Lower lobe of right lung (tissue), 2 donors: ENCODE measurements at regions not wholly inside any gene's neighbourhood (a gene's known extent, or its start where the extent isn't known, plus 50 kb on each side); places are given as distances from the start of the nearest gene placed in this dataset.

Experiments
- ATAC-seq, 2 donors: fragments of 200-7000 bp; cut with Tn5 transposase; one replicate each; pipeline ENCODE4 v1.9.1; 2020 to 2022; ENCODE audit warnings: mild to moderate bottlenecking in 2 of 2, moderate library complexity in 2 of 2
- DNase-seq: peaks from one replicate; pipeline ENCODE4 v3.0.0-alpha.2; 2020
- H3K27ac ChIP-seq: fragments of 200-600 bp; one replicate; pipeline ENCODE4 v1.8.0; 2022
- H3K27me3 ChIP-seq: fragments of 200-600 bp; one replicate; pipeline ENCODE4 v1.8.0; 2022; ENCODE audit warnings: low read depth
- H3K36me3 ChIP-seq: fragments of 200-600 bp; one replicate; pipeline ENCODE4 v1.8.0; 2022; ENCODE audit warnings: mild to moderate bottlenecking
- H3K4me1 ChIP-seq: fragments of 200-600 bp; one replicate; pipeline ENCODE4 v1.8.0; 2022
- H3K4me3 ChIP-seq: fragments of 200-600 bp; one replicate; pipeline ENCODE4 v1.8.0; 2022; ENCODE audit warnings: mild to moderate bottlenecking
- H3K9me3 ChIP-seq: fragments of 200-600 bp; one replicate; pipeline ENCODE4 v1.8.0; 2022
- intact Hi-C: fragments of 100-400 bp; cut with DNase I; formaldehyde crosslinking; loops from one replicate; pipeline ENCODE4 v1.11.0; 2022
- TF ChIP-seq, protein P1 (sequence below): fragments of 200-600 bp; IDR thresholded peaks from one replicate; pipeline ENCODE4 v1.8.0; 2022; ENCODE audit warnings: antibody characterized with exemption, mild to moderate bottlenecking
- donor health status: DM: no; HTN: yes; CAD: no; lungs with severe emphysema.

DNA sequence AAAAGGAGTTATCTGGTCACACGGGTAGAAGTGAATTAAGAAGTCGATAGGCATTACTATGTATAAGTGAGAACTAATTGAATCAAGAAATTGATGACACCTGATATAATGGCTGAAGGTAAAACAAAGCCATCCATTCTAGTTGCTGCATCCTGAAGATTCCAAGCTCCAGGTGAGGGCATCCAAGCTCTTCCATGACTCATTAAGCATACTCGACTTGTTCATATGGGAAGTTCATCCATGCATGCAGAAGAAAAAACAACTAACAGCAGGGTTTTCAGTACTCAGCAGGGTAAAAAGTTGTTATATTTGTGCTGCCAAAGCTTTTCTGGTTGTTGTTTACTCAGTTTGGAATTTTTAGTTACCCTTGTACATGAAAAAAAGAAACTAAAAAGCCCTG lies 508.0 kb upstream of the CXorf51A start:
- H3K4me1 ChIP-seq = no peaks in the 10 kb centered on the region
- no peak for ATAC-seq
- no peak overlapping the region for H3K4me3 ChIP-seq
- intact Hi-C loops = no loop called here
- H3K9me3 ChIP-seq = no peaks in the 10 kb centered on the region
- no peaks in the 10 kb centered on the region for H3K36me3 ChIP-seq
- TF ChIP-seq, protein P1, sequence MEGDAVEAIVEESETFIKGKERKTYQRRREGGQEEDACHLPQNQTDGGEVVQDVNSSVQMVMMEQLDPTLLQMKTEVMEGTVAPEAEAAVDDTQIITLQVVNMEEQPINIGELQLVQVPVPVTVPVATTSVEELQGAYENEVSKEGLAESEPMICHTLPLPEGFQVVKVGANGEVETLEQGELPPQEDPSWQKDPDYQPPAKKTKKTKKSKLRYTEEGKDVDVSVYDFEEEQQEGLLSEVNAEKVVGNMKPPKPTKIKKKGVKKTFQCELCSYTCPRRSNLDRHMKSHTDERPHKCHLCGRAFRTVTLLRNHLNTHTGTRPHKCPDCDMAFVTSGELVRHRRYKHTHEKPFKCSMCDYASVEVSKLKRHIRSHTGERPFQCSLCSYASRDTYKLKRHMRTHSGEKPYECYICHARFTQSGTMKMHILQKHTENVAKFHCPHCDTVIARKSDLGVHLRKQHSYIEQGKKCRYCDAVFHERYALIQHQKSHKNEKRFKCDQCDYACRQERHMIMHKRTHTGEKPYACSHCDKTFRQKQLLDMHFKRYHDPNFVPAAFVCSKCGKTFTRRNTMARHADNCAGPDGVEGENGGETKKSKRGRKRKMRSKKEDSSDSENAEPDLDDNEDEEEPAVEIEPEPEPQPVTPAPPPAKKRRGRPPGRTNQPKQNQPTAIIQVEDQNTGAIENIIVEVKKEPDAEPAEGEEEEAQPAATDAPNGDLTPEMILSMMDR = no peak
- no peak for DNase-seq
- no peak overlapping the region for H3K27ac ChIP-seq
- no peaks in the 10 kb centered on the region for H3K27me3 ChIP-seq

GRCh38 chrX:147315483-147315882 lies 500.9 kb upstream of the CXorf51A start:
- Histone ChIP-seq H3K9me3 (no peaks in the 10 kb centered on the region), H3K36me3 (no peaks in the 10 kb centered on the region), H3K27ac (no peak overlapping the region), H3K27me3 (no peaks in the 10 kb centered on the region), H3K4me3 (no peak overlapping the region), H3K4me1 (no peaks in the 10 kb centered on the region)
- TF ChIP-seq, protein P1 = no peak
- peak in 1 of 2 donors; percentile 70 for ATAC-seq
- no peak for DNase-seq
- intact Hi-C loops = no loop called here
